ENCODE measurements at regions not wholly inside any gene's neighbourhood (a gene's known extent, or its start where the extent isn't known, plus 50 kb on each side); places are given as distances from the start of the nearest gene placed in this dataset.

DNA sequence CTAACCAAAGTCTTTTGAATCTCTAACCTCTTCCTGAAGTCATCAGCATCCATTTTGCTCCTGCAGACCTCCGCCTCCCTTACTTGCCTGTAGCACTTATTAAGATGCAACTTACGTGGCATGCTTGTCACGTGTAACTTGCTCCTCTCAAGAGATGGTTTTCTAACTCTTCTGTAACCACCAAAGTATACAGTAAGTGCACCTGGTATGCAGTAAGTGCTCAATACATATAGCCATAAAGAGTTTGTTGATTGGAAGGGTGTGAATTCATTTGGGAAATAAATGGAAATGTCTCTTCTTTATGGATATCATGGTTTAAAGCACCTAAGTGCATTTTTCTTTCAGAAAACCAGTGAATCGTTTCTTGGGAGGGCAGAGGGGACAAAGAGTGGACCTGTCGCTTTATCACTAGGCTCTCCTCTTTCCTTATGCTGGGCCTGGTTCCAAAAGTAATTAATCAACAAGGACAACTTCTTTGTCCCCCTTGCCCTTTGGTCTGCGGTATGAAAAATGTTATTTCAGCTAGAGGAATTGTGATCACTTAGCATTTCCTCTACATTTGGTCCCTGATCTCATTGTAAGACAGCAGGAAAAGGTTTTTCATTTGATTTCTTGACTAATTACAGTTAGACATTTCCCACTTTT, 370.0 kb upstream of the SPRED2 start:
- Mint-ChIP-seq H3K4me1 (no peaks in the 10 kb centered on the region), H3K9me3 (peaks cover 10% of the 10 kb centered on the region), H3K36me3 (ENCODE audit: low read depth) (peaks cover 4% of the 10 kb centered on the region), H3K27me3 (ENCODE audit: low read depth) (peaks cover 6% of the 10 kb centered on the region), H3K27ac (peak overlapping the region in 1 of 3 experiments; percentile 16), H3K4me3 (no peak overlapping the region)
- TF ChIP-seq, protein P1, sequence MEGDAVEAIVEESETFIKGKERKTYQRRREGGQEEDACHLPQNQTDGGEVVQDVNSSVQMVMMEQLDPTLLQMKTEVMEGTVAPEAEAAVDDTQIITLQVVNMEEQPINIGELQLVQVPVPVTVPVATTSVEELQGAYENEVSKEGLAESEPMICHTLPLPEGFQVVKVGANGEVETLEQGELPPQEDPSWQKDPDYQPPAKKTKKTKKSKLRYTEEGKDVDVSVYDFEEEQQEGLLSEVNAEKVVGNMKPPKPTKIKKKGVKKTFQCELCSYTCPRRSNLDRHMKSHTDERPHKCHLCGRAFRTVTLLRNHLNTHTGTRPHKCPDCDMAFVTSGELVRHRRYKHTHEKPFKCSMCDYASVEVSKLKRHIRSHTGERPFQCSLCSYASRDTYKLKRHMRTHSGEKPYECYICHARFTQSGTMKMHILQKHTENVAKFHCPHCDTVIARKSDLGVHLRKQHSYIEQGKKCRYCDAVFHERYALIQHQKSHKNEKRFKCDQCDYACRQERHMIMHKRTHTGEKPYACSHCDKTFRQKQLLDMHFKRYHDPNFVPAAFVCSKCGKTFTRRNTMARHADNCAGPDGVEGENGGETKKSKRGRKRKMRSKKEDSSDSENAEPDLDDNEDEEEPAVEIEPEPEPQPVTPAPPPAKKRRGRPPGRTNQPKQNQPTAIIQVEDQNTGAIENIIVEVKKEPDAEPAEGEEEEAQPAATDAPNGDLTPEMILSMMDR (IDR thresholded peaks at IDR 0.05; ENCODE audit: unreplicated experiment in 3 of 3): no peak

DNA sequence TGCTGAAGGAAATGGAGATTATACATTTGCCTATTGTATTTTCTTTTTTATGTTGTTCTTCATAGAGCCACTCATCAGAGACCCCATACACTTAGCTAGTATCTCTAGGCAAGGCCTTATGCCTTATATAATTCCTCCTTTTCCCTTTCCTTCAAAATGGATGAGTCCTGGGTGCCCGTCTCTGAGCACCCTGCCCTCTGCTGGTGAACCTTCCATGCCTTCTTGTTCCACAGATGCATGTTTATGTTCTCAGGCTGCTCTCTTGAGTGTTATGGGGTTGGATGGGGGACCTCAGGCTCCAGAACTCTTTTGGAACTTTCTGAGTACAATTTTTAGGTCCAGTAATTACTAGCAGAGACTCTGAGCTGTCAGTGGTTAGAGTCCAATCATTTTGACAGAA, 368.6 kb upstream of the SPRED2 start:
- TF ChIP-seq, protein P1 (IDR thresholded peaks at IDR 0.05; ENCODE audit: unreplicated experiment in 3 of 3): no peak
- no peak overlapping the region for H3K27ac Mint-ChIP-seq
- H3K9me3 Mint-ChIP-seq: peaks cover 8% of the 10 kb centered on the region
- peaks cover 7% of the 10 kb centered on the region for H3K4me1 Mint-ChIP-seq
- H3K27me3 Mint-ChIP-seq (ENCODE audit: low read depth): peaks cover 6% of the 10 kb centered on the region
- H3K4me3 Mint-ChIP-seq: no peak overlapping the region
- H3K36me3 Mint-ChIP-seq (ENCODE audit: low read depth): peaks cover 4% of the 10 kb centered on the region

DNA sequence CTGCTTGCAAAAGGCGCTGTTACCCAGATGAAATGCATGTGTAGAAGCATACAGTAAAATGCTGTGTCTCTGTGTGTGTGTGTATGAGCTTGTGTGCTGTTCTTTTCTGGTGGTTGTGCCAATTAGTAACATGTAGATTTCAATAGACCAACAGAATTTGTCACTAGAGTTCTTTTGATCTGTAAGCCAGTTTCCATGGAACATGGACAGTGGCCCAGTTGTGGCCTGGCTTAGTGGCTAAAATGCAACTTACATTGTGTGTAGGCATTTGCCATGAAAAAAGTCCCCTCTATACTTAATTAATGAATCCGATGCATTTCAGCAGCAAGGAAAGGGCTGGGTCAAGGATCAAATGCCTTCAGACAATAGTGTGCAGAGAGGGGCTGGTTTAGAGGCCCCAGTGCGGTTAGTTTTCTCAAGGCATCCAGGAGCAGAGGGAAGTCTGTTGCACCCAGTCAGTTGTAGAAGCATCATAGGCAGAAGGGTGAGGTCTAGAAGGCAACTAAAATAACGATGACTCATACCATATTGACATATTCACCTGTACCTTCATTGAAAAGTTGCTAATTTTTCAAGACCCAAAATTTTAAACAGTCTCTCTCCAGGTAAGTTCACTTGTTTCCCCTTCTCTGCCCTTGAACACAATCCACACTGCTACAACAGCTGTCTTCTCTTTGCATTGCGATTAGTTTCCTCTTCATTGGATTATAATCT, 366.9 kb upstream of the SPRED2 start:
- TF ChIP-seq, protein P1 (IDR thresholded peaks at IDR 0.05; ENCODE audit: unreplicated experiment in 3 of 3): no peak
- Mint-ChIP-seq H3K27ac (no peak overlapping the region), H3K4me1 (peaks cover 8% of the 10 kb centered on the region), H3K4me3 (no peak overlapping the region), H3K36me3 (ENCODE audit: low read depth) (no peaks in the 10 kb centered on the region), H3K27me3 (ENCODE audit: low read depth) (peaks cover 6% of the 10 kb centered on the region), H3K9me3 (peaks cover 3% of the 10 kb centered on the region)

DNA sequence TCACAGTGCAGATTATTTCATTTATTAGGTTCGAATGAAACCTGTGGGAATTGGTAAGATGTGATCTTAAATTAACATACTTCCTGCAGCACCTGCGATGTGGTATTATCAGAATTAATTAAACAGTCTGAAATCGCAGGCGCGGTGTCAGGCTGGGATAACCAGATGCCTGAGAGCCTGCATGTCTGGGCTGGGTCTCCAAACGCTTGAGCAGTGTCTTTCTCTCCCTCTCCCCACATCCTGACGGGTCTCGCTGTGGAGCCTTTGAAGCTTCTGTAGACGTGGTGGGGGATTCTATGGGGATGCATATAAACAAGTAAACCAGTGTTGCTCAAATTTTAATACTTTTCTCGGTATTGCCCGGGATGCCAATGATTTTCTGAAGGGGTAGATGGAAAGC, 366.2 kb upstream of the SPRED2 start:
- peaks cover 6% of the 10 kb centered on the region for H3K27me3 Mint-ChIP-seq (ENCODE audit: low read depth)
- H3K36me3 Mint-ChIP-seq (ENCODE audit: low read depth): no peaks in the 10 kb centered on the region
- peaks cover 8% of the 10 kb centered on the region for H3K4me1 Mint-ChIP-seq
- H3K27ac Mint-ChIP-seq: peak overlapping the region in 1 of 3 experiments; percentile 19
- peaks cover 5% of the 10 kb centered on the region for H3K9me3 Mint-ChIP-seq
- no peak overlapping the region for H3K4me3 Mint-ChIP-seq
- TF ChIP-seq, protein P1 (IDR thresholded peaks at IDR 0.05; ENCODE audit: unreplicated experiment in 3 of 3): no peak

DNA sequence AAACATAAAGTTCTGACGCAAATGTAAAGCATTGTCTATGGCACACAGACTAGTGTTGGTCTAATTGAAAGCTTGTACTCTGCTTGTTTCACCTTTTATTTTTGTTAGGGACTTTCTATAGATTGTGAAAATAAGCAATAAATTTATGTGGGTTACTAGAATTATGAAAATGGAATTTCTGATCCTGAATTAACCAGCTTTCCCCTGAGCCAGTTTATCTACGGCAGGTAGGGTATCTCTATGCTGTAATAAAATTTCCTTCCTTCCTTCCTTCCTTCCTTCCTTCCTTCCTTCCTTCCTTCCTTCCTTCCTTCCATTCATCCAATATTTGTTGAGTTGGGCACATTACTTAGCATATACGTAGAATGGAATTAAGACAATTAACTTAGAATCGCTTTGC, 362.6 kb upstream of the SPRED2 start:
- H3K9me3 Mint-ChIP-seq: peaks cover 5% of the 10 kb centered on the region
- TF ChIP-seq, protein P1 (IDR thresholded peaks at IDR 0.05; ENCODE audit: unreplicated experiment in 3 of 3): no peak
- no peak overlapping the region for H3K4me3 Mint-ChIP-seq
- H3K27me3 Mint-ChIP-seq (ENCODE audit: low read depth): peaks cover 12% of the 10 kb centered on the region
- H3K4me1 Mint-ChIP-seq: peaks cover 13% of the 10 kb centered on the region
- no peaks in the 10 kb centered on the region for H3K36me3 Mint-ChIP-seq (ENCODE audit: low read depth)
- no peak overlapping the region for H3K27ac Mint-ChIP-seq

All from nephron (organoid).